DMS79 (cell line): ENCODE measurements at regions not wholly inside any gene's neighbourhood (a gene's known extent, or its start where the extent isn't known, plus 50 kb on each side); places are given as distances from the start of the nearest gene placed in this dataset.
A peak's percentile ranks its signal among the peaks of the same experiment; 100 is the strongest.

Experiments used
- DNase-seq: peaks from one replicate; lab custom pipeline; 2025; lab: John Stamatoyannopoulos, UW

- no peak for DNase-seq
These were observed 348.9 kb upstream of the ISL1 start for GRCh38 chr5:51034222-51034901.

- DNase-seq: no peak
These were observed 343.6 kb upstream of the ISL1 start for GRCh38 chr5:51039424-51040329.

- peak; percentile 68 for DNase-seq
These were observed 339.5 kb upstream of the ISL1 start for GRCh38 chr5:51043745-51044144.

- DNase-seq: no peak
These were observed 335.9 kb upstream of the ISL1 start for GRCh38 chr5:51047369-51047768.

GRCh38 chr5:51053361-51053760 is 329.9 kb upstream of the ISL1 start:
- DNase-seq: no peak

- no peak for DNase-seq
These were observed 322.3 kb upstream of the ISL1 start for GRCh38 chr5:51060953-51061352.

GRCh38 chr5:51072937-51073336 is 310.3 kb upstream of the ISL1 start:
- DNase-seq: no peak

- no peak for DNase-seq
These were observed 300.5 kb upstream of the ISL1 start for GRCh38 chr5:51082741-51083140.

- DNase-seq: no peak
These were observed 291.4 kb upstream of the ISL1 start for GRCh38 chr5:51091816-51092215.

- no peak for DNase-seq
These were observed 287.8 kb upstream of the ISL1 start for GRCh38 chr5:51095486-51095885.

- DNase-seq: no peak
These were observed 286.4 kb upstream of the ISL1 start for GRCh38 chr5:51096859-51097258.

- no peak for DNase-seq
These were observed 283.9 kb upstream of the ISL1 start for GRCh38 chr5:51099173-51099853.

GRCh38 chr5:51104556-51104955 is 278.7 kb upstream of the ISL1 start:
- no peak for DNase-seq

GRCh38 chr5:51109786-51110410 is 273.4 kb upstream of the ISL1 start:
- DNase-seq: no peak

- no peak for DNase-seq
These were observed 252.0 kb upstream of the ISL1 start for GRCh38 chr5:51131266-51131665.

- no peak for DNase-seq
These were observed 245.1 kb upstream of the ISL1 start for GRCh38 chr5:51138164-51138563.

GRCh38 chr5:51148437-51148836 is 234.8 kb upstream of the ISL1 start:
- DNase-seq: no peak

GRCh38 chr5:51156222-51156621 is 227.0 kb upstream of the ISL1 start:
- DNase-seq: no peak

GRCh38 chr5:51156838-51157237 is 226.4 kb upstream of the ISL1 start:
- no peak for DNase-seq

GRCh38 chr5:51159164-51159563 is 224.1 kb upstream of the ISL1 start:
- DNase-seq: no peak

- no peak for DNase-seq
These were observed 223.6 kb upstream of the ISL1 start for GRCh38 chr5:51159606-51160005.

- no peak for DNase-seq
These were observed 221.0 kb upstream of the ISL1 start for GRCh38 chr5:51162245-51162644.
